GM20000 (cell line): ENCODE measurements at regions not wholly inside any gene's neighbourhood (a gene's known extent, or its start where the extent isn't known, plus 50 kb on each side); places are given as distances from the start of the nearest gene placed in this dataset.

Source experiments
- DNase-seq: peaks from one replicate; pipeline ENCODE4 v3.0.0; 2012; ENCODE audit warnings: low spot score
- TF ChIP-seq, protein P1 (sequence below): IDR thresholded peaks from 2 replicates; pipeline ENCODE4 v1.5.1; 2012; ENCODE audit warnings: mild to moderate bottlenecking, control low read depth; ENCODE audit errors: extremely low read depth, missing control alignments

- DNase-seq: no peak
Measured at GRCh38 chr4:160580581-160580980, 1477.7 kb downstream of the RAPGEF2 start.

GRCh38 chr4:160592258-160592657, 1489.4 kb downstream of the RAPGEF2 start:
- TF ChIP-seq, protein P1, sequence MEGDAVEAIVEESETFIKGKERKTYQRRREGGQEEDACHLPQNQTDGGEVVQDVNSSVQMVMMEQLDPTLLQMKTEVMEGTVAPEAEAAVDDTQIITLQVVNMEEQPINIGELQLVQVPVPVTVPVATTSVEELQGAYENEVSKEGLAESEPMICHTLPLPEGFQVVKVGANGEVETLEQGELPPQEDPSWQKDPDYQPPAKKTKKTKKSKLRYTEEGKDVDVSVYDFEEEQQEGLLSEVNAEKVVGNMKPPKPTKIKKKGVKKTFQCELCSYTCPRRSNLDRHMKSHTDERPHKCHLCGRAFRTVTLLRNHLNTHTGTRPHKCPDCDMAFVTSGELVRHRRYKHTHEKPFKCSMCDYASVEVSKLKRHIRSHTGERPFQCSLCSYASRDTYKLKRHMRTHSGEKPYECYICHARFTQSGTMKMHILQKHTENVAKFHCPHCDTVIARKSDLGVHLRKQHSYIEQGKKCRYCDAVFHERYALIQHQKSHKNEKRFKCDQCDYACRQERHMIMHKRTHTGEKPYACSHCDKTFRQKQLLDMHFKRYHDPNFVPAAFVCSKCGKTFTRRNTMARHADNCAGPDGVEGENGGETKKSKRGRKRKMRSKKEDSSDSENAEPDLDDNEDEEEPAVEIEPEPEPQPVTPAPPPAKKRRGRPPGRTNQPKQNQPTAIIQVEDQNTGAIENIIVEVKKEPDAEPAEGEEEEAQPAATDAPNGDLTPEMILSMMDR: no peak
- no peak for DNase-seq

More at GRCh38 chr4:160580581-160580980, 1477.7 kb downstream of the RAPGEF2 start:
- TF ChIP-seq, protein P1: no peak

- TF ChIP-seq, protein P1: no peak
- DNase-seq: no peak
Measured at GRCh38 chr4:160595646-160596045, 1492.8 kb downstream of the RAPGEF2 start.

- no peak for DNase-seq
- TF ChIP-seq, protein P1: no peak
Measured at GRCh38 chr4:160604541-160604940, 1501.7 kb downstream of the RAPGEF2 start.

DNA sequence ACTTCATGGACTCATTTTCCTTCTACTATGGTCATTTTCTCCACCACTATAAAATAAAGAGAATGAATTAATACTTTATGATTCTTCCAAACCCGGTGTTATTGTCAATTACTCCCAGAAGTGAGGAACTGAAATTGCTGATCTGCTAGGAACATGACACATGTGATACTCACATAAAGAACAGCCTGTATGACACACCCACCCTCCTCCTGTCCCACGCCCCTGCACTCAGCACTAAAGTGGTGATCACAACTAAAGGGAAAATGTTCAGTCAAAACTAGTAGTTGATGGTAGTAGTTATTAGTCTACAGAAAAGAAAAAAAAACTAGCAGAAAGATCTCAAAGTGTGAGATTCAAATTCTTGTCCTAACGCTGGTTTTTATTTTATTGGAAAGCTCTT, 1508.3 kb downstream of the RAPGEF2 start:
- DNase-seq: no peak
- TF ChIP-seq, protein P1: no peak

GRCh38 chr4:160631044-160631443, 1528.2 kb downstream of the RAPGEF2 start:
- DNase-seq: no peak
- TF ChIP-seq, protein P1: no peak

DNA sequence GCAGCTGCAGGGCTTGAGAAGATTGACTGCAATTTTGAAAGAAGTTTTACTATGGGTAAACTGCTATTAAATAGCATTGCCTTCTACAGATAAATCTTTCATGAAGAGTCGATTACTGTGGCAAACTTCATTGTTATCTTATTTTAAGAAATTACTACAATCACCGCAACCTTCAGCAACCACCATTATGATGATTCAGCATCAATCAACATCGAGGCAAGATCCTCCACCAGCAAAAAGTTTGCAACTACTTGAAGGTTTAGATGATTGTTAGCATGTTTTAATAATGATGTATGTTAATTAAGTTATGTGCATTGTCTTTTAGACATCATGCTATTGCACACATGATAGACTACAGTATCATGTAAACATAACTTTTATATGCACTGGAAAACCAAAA, 1511.0 kb downstream of the FSTL5 start:
- DNase-seq: no peak
- TF ChIP-seq, protein P1: no peak
